Trophoblast cell (in vitro differentiated cells and primary cell): ENCODE measurements at regions not wholly inside any gene's neighbourhood (a gene's known extent, or its start where the extent isn't known, plus 50 kb on each side); places are given as distances from the start of the nearest gene placed in this dataset.
A peak's percentile ranks its signal among the peaks of the same experiment; 100 is the strongest.

ENCODE experiments used
- DNase-seq, 2 donors: peaks; one replicate each; pipeline ENCODE4 v3.0.0-alpha.2; 2016
- H2AFZ ChIP-seq: 2 replicates; pipeline ENCODE4 v1.6.1; 2013; ENCODE audit warnings: low read length, moderate library complexity, mild to moderate bottlenecking; ENCODE audit not compliant: insufficient read depth, poor library complexity
- H2AK5ac ChIP-seq: 2 replicates; pipeline ENCODE4 v1.6.1; 2013; ENCODE audit warnings: mild to moderate bottlenecking, low read length
- H2BK120ac ChIP-seq: 2 replicates; pipeline ENCODE4 v1.6.1; 2013; ENCODE audit warnings: low read length, mild to moderate bottlenecking, moderate library complexity; ENCODE audit not compliant: insufficient read depth, poor library complexity
- H2BK12ac ChIP-seq: 2 replicates; pipeline ENCODE4 v1.6.1; 2013; ENCODE audit warnings: mild to moderate bottlenecking, low read length, moderate library complexity
- H2BK5ac ChIP-seq: 2 replicates; pipeline ENCODE4 v1.6.1; 2013; ENCODE audit warnings: low read length, low read depth, moderate library complexity, mild to moderate bottlenecking; ENCODE audit not compliant: poor library complexity
- H3K14ac ChIP-seq: 2 replicates; pipeline ENCODE4 v1.6.1; 2013; ENCODE audit warnings: mild to moderate bottlenecking, low read length
- H3K18ac ChIP-seq: 2 replicates; pipeline ENCODE4 v1.6.1; 2013; ENCODE audit warnings: mild to moderate bottlenecking, low read length
- H3K23ac ChIP-seq: 2 replicates; pipeline ENCODE4 v1.6.1; 2013; ENCODE audit warnings: low read length
- H3K27ac ChIP-seq: 2 replicates; pipeline ENCODE4 v1.5.1; 2013; ENCODE audit warnings: low read depth, mild to moderate bottlenecking, inconsistent platforms, low read length, moderate library complexity
- H3K27me3 ChIP-seq: 2 replicates; pipeline ENCODE4 v1.6.1; 2013; ENCODE audit warnings: inconsistent platforms, mild to moderate bottlenecking, low read length, moderate library complexity; ENCODE audit not compliant: insufficient read depth
- H3K36me3 ChIP-seq, 2 experiments: 1 replicate in 1 of 2; 2 replicates in 1 of 2; pipeline ENCODE4 v1.6.1; 2013; ENCODE audit warnings: low read length in 2 of 2, mild to moderate bottlenecking in 2 of 2, moderate library complexity in 1 of 2; ENCODE audit not compliant: insufficient read depth in 2 of 2, control insufficient read depth in 1 of 2
- H3K4ac ChIP-seq: 2 replicates; pipeline ENCODE4 v1.6.1; 2013; ENCODE audit warnings: low read depth, mild to moderate bottlenecking, low read length, moderate library complexity
- H3K4me1 ChIP-seq, 2 experiments: 1 replicate in 1 of 2; 2 replicates in 1 of 2; pipeline ENCODE4 v1.6.1; 2013; ENCODE audit warnings: low read length in 2 of 2, mild to moderate bottlenecking in 2 of 2, moderate library complexity in 1 of 2; ENCODE audit not compliant: insufficient read depth in 2 of 2, control insufficient read depth in 1 of 2
- H3K4me2 ChIP-seq: 2 replicates; pipeline ENCODE4 v1.6.1; 2013; ENCODE audit warnings: inconsistent platforms, mild to moderate bottlenecking, low read length, moderate library complexity
- H3K4me3 ChIP-seq: 2 replicates; pipeline ENCODE4 v1.5.1; 2013; ENCODE audit warnings: mild to moderate bottlenecking, low read depth, low read length, inconsistent platforms
- H3K79me1 ChIP-seq: one replicate; pipeline ENCODE4 v1.6.1; 2013; ENCODE audit warnings: low read length
- H3K79me2 ChIP-seq: 2 replicates; pipeline ENCODE4 v1.6.1; 2013; ENCODE audit warnings: low read length, mild to moderate bottlenecking; ENCODE audit not compliant: control insufficient read depth, insufficient read depth, poor library complexity
- H3K9ac ChIP-seq: 2 replicates; pipeline ENCODE4 v1.6.1; 2013; ENCODE audit warnings: mild to moderate bottlenecking, low read length
- H3K9me3 ChIP-seq: 2 replicates; pipeline ENCODE4 v1.6.1; 2013; ENCODE audit warnings: low read depth, mild to moderate bottlenecking, control low read depth, inconsistent platforms, low read length; ENCODE audit not compliant: insufficient read depth
- H4K12ac ChIP-seq: 2 replicates; pipeline ENCODE4 v1.6.1; 2013; ENCODE audit warnings: low read depth, mild to moderate bottlenecking, low read length, moderate library complexity
- H4K8ac ChIP-seq: 2 replicates; pipeline ENCODE4 v1.6.1; 2013; ENCODE audit warnings: low read depth, mild to moderate bottlenecking, low read length, moderate library complexity
- H4K91ac ChIP-seq: one replicate; pipeline ENCODE4 v1.6.1; 2013; ENCODE audit warnings: low read depth, mild to moderate bottlenecking, low read length, moderate library complexity
- WGBS: extraction: QIAGEN DNeasy Blood & Tissue Kit; methylation state at CpG from one replicate; pipeline ENCODE4 v1.1.7; 2013; ENCODE audit warnings: missing lambda C conversion rate; ENCODE audit not compliant: insufficient read length, insufficient coverage; ENCODE audit errors: extremely low coverage; 5-methylcytosine and 5-hydroxymethylcytosine counted together

GRCh38 chr6:112439010-112439409 is 91.9 kb downstream of the RFPL4B start:
- Histone ChIP-seq H2AK5ac (no peak overlapping the region), H4K8ac (no peak overlapping the region), H3K14ac (no peak overlapping the region), H4K12ac (no peak overlapping the region), H2AFZ (no peak overlapping the region), H3K4ac (no peak overlapping the region), H3K9me3 (no peaks in the 10 kb centered on the region), H3K79me1 (no peaks in the 10 kb centered on the region), H3K4me3 (no peak overlapping the region), H3K79me2 (no peaks in the 10 kb centered on the region), H3K9ac (no peak overlapping the region), H3K27me3 (no peaks in the 10 kb centered on the region), H3K23ac (no peak overlapping the region), H3K18ac (no peak overlapping the region), H3K36me3 (no peaks in the 10 kb centered on the region), H2BK120ac (no peak overlapping the region), H2BK5ac (no peak overlapping the region), H2BK12ac (no peak overlapping the region), H3K4me1 (no peaks in the 10 kb centered on the region), H3K4me2 (no peak overlapping the region), H3K27ac (no peak overlapping the region), H4K91ac (no peak overlapping the region)
- DNase-seq: peak in 1 of 2 donors; percentile 15
- WGBS: no CpG with 5 or more reads among the region's 5 CpGs

- Histone ChIP-seq H3K27ac (no peak overlapping the region), H3K4me2 (no peak overlapping the region), H3K4ac (no peak overlapping the region), H3K9ac (no peak overlapping the region), H4K91ac (no peak overlapping the region), H3K9me3 (no peaks in the 10 kb centered on the region), H2BK120ac (no peak overlapping the region), H3K79me2 (no peaks in the 10 kb centered on the region), H2BK12ac (no peak overlapping the region), H2BK5ac (no peak overlapping the region), H3K4me1 (no peaks in the 10 kb centered on the region), H2AFZ (no peak overlapping the region), H4K12ac (no peak overlapping the region), H3K18ac (no peak overlapping the region), H4K8ac (no peak overlapping the region), H3K4me3 (no peak overlapping the region), H3K14ac (no peak overlapping the region), H3K23ac (no peak overlapping the region), H3K36me3 (no peaks in the 10 kb centered on the region), H3K27me3 (no peaks in the 10 kb centered on the region), H3K79me1 (no peaks in the 10 kb centered on the region), H2AK5ac (no peak overlapping the region)
- DNase-seq: peak in 1 of 2 donors; percentile 29
- WGBS: no CpG with 5 or more reads among the region's 1 CpG
Observed at GRCh38 chr6:112439432-112439831, 92.3 kb downstream of the RFPL4B start.

- Histone ChIP-seq H3K36me3 (no peaks in the 10 kb centered on the region), H2AK5ac (no peak overlapping the region), H3K9ac (no peak overlapping the region), H3K14ac (no peak overlapping the region), H2BK120ac (no peak overlapping the region), H4K12ac (no peak overlapping the region), H2BK5ac (no peak overlapping the region), H3K79me1 (no peaks in the 10 kb centered on the region), H3K4me2 (no peak overlapping the region), H3K27ac (no peak overlapping the region), H3K4ac (no peak overlapping the region), H4K91ac (no peak overlapping the region), H3K4me1 (no peaks in the 10 kb centered on the region), H2BK12ac (no peak overlapping the region), H3K9me3 (no peaks in the 10 kb centered on the region), H3K23ac (no peak overlapping the region), H3K79me2 (no peaks in the 10 kb centered on the region), H3K18ac (no peak overlapping the region), H3K4me3 (no peak overlapping the region), H4K8ac (no peak overlapping the region), H2AFZ (no peak overlapping the region), H3K27me3 (no peaks in the 10 kb centered on the region)
- WGBS: no CpG with 5 or more reads among the region's 1 CpG
- no peak for DNase-seq
Observed at GRCh38 chr6:112441607-112442006, 94.5 kb downstream of the RFPL4B start.

GRCh38 chr6:112443179-112444065 is 96.3 kb downstream of the RFPL4B start:
- no peaks in the 10 kb centered on the region for H3K79me1 ChIP-seq
- H3K9ac ChIP-seq: no peak overlapping the region
- no peak overlapping the region for H2AK5ac ChIP-seq
- H2BK5ac ChIP-seq: no peak overlapping the region
- no peak overlapping the region for H3K18ac ChIP-seq
- no peak overlapping the region for H4K8ac ChIP-seq
- no CpG with 5 or more reads among the region's 6 CpGs for WGBS
- H3K36me3 ChIP-seq: no peaks in the 10 kb centered on the region
- H4K12ac ChIP-seq: no peak overlapping the region
- no peak overlapping the region for H3K4me3 ChIP-seq
- H2AFZ ChIP-seq: no peak overlapping the region
- H2BK120ac ChIP-seq: no peak overlapping the region
- H3K4ac ChIP-seq: no peak overlapping the region
- H3K14ac ChIP-seq: no peak overlapping the region
- H3K4me2 ChIP-seq: no peak overlapping the region
- no peak overlapping the region for H3K23ac ChIP-seq
- H4K91ac ChIP-seq: no peak overlapping the region
- no peak for DNase-seq
- no peak overlapping the region for H3K27ac ChIP-seq
- H3K79me2 ChIP-seq: no peaks in the 10 kb centered on the region
- H2BK12ac ChIP-seq: no peak overlapping the region
- no peaks in the 10 kb centered on the region for H3K4me1 ChIP-seq
- H3K9me3 ChIP-seq: no peaks in the 10 kb centered on the region
- H3K27me3 ChIP-seq: no peaks in the 10 kb centered on the region
